AG09319 (cell line): ENCODE measurements at regions not wholly inside any gene's neighbourhood (a gene's known extent, or its start where the extent isn't known, plus 50 kb on each side); places are given as distances from the start of the nearest gene placed in this dataset.

ENCODE experiments used
- DNase-seq: peaks from one replicate; pipeline ENCODE4 v3.0.0-alpha.2; 2010; ENCODE audit warnings: low read depth; ENCODE audit errors: extremely low read depth
- CTCF ChIP-seq: IDR thresholded peaks from 2 replicates; pipeline ENCODE4 v1.5.1; 2011; ENCODE audit warnings: low read depth, mild to moderate bottlenecking, inconsistent platforms, low read length, moderate library complexity

DNA sequence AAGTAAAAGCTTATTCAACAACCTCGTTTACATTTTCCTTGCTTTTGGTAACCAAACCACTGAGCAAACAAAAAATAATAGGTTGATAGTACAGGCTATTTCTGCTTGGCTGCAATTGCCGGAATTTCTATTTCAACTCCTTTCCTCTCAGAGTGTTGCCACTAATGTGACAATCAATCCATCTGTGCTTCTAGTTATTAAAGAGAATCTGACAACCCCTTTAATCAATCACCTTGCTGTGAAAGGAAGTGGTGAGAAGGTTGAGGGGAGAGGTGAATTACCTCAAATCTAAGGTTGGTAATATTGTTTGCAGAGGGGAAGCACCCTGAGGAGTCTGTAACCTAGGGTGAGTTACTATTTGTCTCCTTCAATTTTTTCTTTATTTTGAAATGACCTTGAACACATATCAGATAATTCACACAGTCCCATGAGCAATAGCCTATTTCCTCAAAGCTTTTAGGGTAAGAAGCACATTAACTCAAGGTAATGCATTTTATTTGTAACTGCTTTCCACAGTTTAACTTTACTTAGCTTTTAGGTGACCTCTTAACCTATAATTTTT lies 603.4 kb downstream of the MMUT start:
- TF ChIP-seq CTCF: no peak
- no peak for DNase-seq

DNA sequence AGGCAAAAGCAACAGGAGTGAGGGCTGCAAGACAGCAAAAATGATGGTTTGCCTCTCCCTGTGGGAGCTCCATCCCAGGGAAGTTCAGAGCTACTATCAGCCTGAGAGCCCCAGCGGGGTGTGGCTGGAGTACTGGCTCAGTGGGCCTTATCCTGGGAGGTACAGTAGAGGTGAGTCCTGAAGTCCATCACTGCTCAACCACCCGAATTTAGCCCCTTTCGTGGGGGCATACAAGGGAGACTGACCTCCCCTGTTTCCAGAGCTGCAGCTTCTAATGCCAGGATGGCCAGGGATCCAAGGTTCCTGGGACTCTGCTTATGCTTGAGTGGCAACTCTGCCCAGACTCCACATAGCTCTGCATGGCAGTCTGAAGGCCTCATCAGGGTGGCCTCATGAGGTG lies 617.8 kb downstream of the MMUT start:
- no peak for DNase-seq
- no peak for TF ChIP-seq CTCF

DNA sequence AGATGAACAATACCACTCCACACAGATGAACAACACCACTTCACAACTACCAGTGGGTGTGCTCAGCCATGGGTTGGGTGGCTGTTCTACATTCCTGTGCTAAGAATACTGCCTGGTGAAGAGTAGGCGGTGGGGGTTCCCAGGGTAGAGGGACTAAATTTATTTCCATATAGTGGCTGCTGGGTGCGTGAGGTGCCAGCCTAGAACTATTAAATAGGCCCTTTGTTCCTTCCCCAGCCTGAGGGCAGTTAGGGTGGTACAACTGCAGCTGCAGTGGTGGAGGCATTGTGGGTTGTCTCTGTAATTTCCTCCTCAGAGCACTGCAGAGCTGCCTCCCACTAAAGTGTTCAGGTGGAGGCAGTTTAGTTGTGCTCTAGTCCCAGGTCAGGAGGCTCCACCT lies 618.4 kb downstream of the MMUT start:
- no peak for TF ChIP-seq CTCF
- no peak for DNase-seq

- DNase-seq: no peak
- TF ChIP-seq CTCF: no peak
Observed at GRCh38 chr6:48840896-48841295, 622.2 kb downstream of the MMUT start.

- TF ChIP-seq CTCF: no peak
Observed at GRCh38 chr6:48839206-48839605, 623.8 kb downstream of the MMUT start.

GRCh38 chr6:48837744-48838143 lies 625.3 kb downstream of the MMUT start:
- no peak for DNase-seq
- no peak for TF ChIP-seq CTCF

More at GRCh38 chr6:48839206-48839605, 623.8 kb downstream of the MMUT start:
- DNase-seq: no peak

GRCh38 chr6:48835421-48835958 lies 627.6 kb downstream of the MMUT start:
- no peak for TF ChIP-seq CTCF
- DNase-seq: no peak
